OCI-LY1 (cell line): ENCODE measurements at regions not wholly inside any gene's neighbourhood (a gene's known extent, or its start where the extent isn't known, plus 50 kb on each side); places are given as distances from the start of the nearest gene placed in this dataset.
"Not testable (repeated sequence)": the region's sequence is repeated elsewhere in the genome, so short reads cannot be mapped to it uniquely, and the experiment has no call there.

ENCODE experiments used
- EZH2 ChIP-seq: fragments of 200-600 bp; sonication (generic), shearing (Covaris generic); IDR thresholded peaks from 2 replicates; pipeline ENCODE4 v1.8.0; 2017; ENCODE audit warnings: borderline replicate concordance, mixed run types, mild to moderate bottlenecking, antibody characterized with exemption, low read length, moderate library complexity, mixed read lengths
- TF ChIP-seq, protein P1 (sequence below): fragments of 200-600 bp; sonication (generic), shearing (Covaris generic); IDR thresholded peaks from 2 replicates; pipeline ENCODE4 v1.5.1; 2017; ENCODE audit warnings: mild to moderate bottlenecking, antibody characterized with exemption, low read length, moderate library complexity, mixed read lengths

DNA sequence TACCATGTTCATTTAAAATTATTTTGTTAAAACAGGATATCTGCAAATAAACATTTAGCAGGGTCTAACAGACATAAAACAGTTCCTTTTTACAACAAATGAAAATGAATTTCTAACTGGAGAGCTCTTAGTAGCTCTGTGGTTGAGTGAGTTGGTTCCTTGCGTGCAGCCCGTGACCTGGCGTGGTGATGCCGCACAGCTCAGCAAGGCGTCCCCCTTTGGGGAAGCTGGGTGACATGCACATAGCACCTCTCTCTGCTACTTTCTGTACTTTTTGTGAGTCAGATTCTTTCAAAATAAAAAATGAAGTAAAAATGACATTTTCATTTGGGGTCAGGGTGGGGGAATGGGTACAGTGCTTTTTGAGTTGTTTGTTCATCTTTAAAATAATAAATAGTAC is 73.3 kb upstream of the CRYM start:
- TF ChIP-seq, protein P1, sequence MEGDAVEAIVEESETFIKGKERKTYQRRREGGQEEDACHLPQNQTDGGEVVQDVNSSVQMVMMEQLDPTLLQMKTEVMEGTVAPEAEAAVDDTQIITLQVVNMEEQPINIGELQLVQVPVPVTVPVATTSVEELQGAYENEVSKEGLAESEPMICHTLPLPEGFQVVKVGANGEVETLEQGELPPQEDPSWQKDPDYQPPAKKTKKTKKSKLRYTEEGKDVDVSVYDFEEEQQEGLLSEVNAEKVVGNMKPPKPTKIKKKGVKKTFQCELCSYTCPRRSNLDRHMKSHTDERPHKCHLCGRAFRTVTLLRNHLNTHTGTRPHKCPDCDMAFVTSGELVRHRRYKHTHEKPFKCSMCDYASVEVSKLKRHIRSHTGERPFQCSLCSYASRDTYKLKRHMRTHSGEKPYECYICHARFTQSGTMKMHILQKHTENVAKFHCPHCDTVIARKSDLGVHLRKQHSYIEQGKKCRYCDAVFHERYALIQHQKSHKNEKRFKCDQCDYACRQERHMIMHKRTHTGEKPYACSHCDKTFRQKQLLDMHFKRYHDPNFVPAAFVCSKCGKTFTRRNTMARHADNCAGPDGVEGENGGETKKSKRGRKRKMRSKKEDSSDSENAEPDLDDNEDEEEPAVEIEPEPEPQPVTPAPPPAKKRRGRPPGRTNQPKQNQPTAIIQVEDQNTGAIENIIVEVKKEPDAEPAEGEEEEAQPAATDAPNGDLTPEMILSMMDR, result not testable (repeated sequence)
- not testable (repeated sequence) for TF ChIP-seq EZH2
